ENCODE measurements at regions not wholly inside any gene's neighbourhood (a gene's known extent, or its start where the extent isn't known, plus 50 kb on each side); places are given as distances from the start of the nearest gene placed in this dataset.

GRCh38 chr4:96316776-96317175 lies 476.9 kb downstream of the PDHA2 start:
- dilution Hi-C loops (cut with HindIII; ENCODE audit: low sequenced_read_pairs, unreplicated experiment) (no loop called here), in situ Hi-C loops (cut with MboI; ENCODE audit: low sequenced_read_pairs) (no loop called here), intact Hi-C loops (cut with micrococcal nuclease) (no loop called here)
- Histone ChIP-seq H3K27me3 (ENCODE audit: control insufficient read depth, insufficient read depth, low read length) (no peaks in the 10 kb centered on the region), H2BK5ac (ENCODE audit: low read depth, low read length, poor library complexity, severe bottlenecking) (no peak overlapping the region), H3K36me3 (ENCODE audit: control insufficient read depth, insufficient read depth, low read length) (no peaks in the 10 kb centered on the region), H3K27ac (ENCODE audit: insufficient read depth, low read length) (no peak overlapping the region), H4K20me1 (ENCODE audit: insufficient read depth, low read length) (no peaks in the 10 kb centered on the region), H4K5ac (ENCODE audit: low read depth, low read length) (no peak overlapping the region), H2AK9ac (replicated peaks; ENCODE audit: low read depth, low read length, poor library complexity) (no peak overlapping the region), H3K9me3 (ENCODE audit: control insufficient read depth, insufficient read depth, low read length) (0 out of 2 replicates have a peak, but pooled peaks cover 4% of the 10 kb centered on the region), H2AFZ (replicated peaks; ENCODE audit: low read length, poor library complexity) (no peak overlapping the region), H2BK15ac (ENCODE audit: low read depth, low read length) (no peak overlapping the region), H3K23ac (ENCODE audit: low read depth, low read length) (no peak overlapping the region), H4K91ac (ENCODE audit: insufficient read depth, low read depth, low read length) (no peak overlapping the region), H3K9me1 (ENCODE audit: insufficient read depth, low read length) (no peaks in the 10 kb centered on the region), H3K4ac (ENCODE audit: low read depth, low read length) (no peak overlapping the region), H2BK20ac (ENCODE audit: low read depth, low read length) (no peak overlapping the region), H2AK5ac (ENCODE audit: low read depth, low read length) (no peak overlapping the region), H3K18ac (ENCODE audit: low read depth, low read length) (no peak overlapping the region), H3K4me2 (ENCODE audit: low read depth, low read length) (no peak overlapping the region), H3K4me3 (ENCODE audit: insufficient read depth, low read depth, low read length) (no peak overlapping the region), H3K79me1 (ENCODE audit: low read depth in 1 of 2, low read length in 2 of 2) (no peaks in the 10 kb centered on the region), H3K56ac (ENCODE audit: extremely low read depth, insufficient read depth, low read length) (no peak overlapping the region), H3K14ac (replicated peaks; ENCODE audit: low read depth, low read length) (no peak overlapping the region), H3K9ac (ENCODE audit: low read depth, low read length) (no peak overlapping the region), H2BK120ac (ENCODE audit: low read depth, low read length) (no peak overlapping the region), H3K4me1 (ENCODE audit: control insufficient read depth, insufficient read depth, low read length) (no peaks in the 10 kb centered on the region), H4K8ac (ENCODE audit: low read depth in 2 of 2, low read length in 2 of 2) (no peak overlapping the region)
- POLR2A ChIA-PET (ENCODE audit: unreplicated experiment) = no interaction called here
- no TSS peak for BruUV-seq (replicated peaks)
- CTCF ChIA-PET = no interaction called here
- TF ChIP-seq RCOR1 (IDR thresholded peaks at IDR 0.05; ENCODE audit: insufficient replicate concordance, low read length) (no peak), POLR2A (IDR thresholded peaks at IDR 0.05; ENCODE audit: low read depth, low read length) (no peak), CEBPB (IDR thresholded peaks at IDR 0.05; ENCODE audit: low read depth, low read length) (no peak), CTCF (conservative IDR thresholded peaks at IDR 0.05; ENCODE audit: low read depth, low read length) (no peak), MXI1 (IDR thresholded peaks at IDR 0.05; ENCODE audit: borderline replicate concordance, low read depth, low read length) (no peak), CHD1 (IDR thresholded peaks at IDR 0.05; ENCODE audit: low read depth, low read length) (no peak), FOS (IDR thresholded peaks at IDR 0.05; ENCODE audit: low read depth, low read length) (no peak), SMC3 (IDR thresholded peaks at IDR 0.05; ENCODE audit: low read depth, low read length) (no peak), NFE2L2 (IDR thresholded peaks at IDR 0.05; ENCODE audit: low read depth, low read length) (no peak), BHLHE40 (IDR thresholded peaks at IDR 0.05; ENCODE audit: low read depth, low read length) (no peak), ELK1 (IDR thresholded peaks at IDR 0.05; ENCODE audit: borderline replicate concordance, low read depth, low read length) (no peak), MAZ (IDR thresholded peaks at IDR 0.05; ENCODE audit: borderline replicate concordance, low read depth, low read length) (no peak), MAFK (IDR thresholded peaks at IDR 0.05; ENCODE audit: low read depth, low read length) (no peak)
- no peak for DNase-seq
- no peak for ATAC-seq (ENCODE audit: low read depth)
- WGBS, 2 experiments (ENCODE audit: extremely low coverage in 2 of 2, insufficient read length in 1 of 2) = no CpG with 5 or more reads among the region's 2 CpGs
